Bronchial epithelial cell (primary cell): ENCODE measurements at regions not wholly inside any gene's neighbourhood (a gene's known extent, or its start where the extent isn't known, plus 50 kb on each side); places are given as distances from the start of the nearest gene placed in this dataset.
A peak's percentile ranks its signal among the peaks of the same experiment; 100 is the strongest.
"Not testable (repeated sequence)": the region's sequence is repeated elsewhere in the genome, so short reads cannot be mapped to it uniquely, and the experiment has no call there.

ENCODE experiments used
- DNase-seq: peaks from one replicate; pipeline ENCODE4 v3.0.0-alpha.2; 2010; ENCODE audit warnings: low read depth
- FAIRE-seq: peaks from 2 replicates; lab custom pipeline; 2011; peaks lifted over from hg19 to GRCh38; lab: Jason Lieb, UNC
- H3K27me3 ChIP-seq: 2 replicates; pipeline ENCODE4 v1.5.1; 2011; ENCODE audit warnings: low read length; ENCODE audit not compliant: control insufficient read depth, insufficient read depth
- H3K36me3 ChIP-seq: 2 replicates; pipeline ENCODE4 v1.5.1; 2011; ENCODE audit warnings: low read length; ENCODE audit not compliant: control insufficient read depth, insufficient read depth
- H3K4me3 ChIP-seq: 2 replicates; pipeline ENCODE4 v1.5.1; 2011; ENCODE audit warnings: mild to moderate bottlenecking, low read depth, low read length, control low read depth
- CTCF ChIP-seq: IDR thresholded peaks from 2 replicates; pipeline ENCODE4 v1.5.1; 2011; ENCODE audit warnings: mild to moderate bottlenecking, moderate library complexity, low read length, control low read depth, inconsistent platforms; ENCODE audit not compliant: insufficient read depth, severe bottlenecking

- no peaks in the 10 kb centered on the region for H3K27me3 ChIP-seq
- H3K36me3 ChIP-seq, result no peaks in the 10 kb centered on the region
- H3K4me3 ChIP-seq, result no peak overlapping the region
- FAIRE-seq, result no peak
- no peak for TF ChIP-seq CTCF
- no peak for DNase-seq
Observed at GRCh38 chr7:76126632-76127031, 75.1 kb upstream of the SRRM3 start.

- FAIRE-seq, result no peak
- no peaks in the 10 kb centered on the region for H3K27me3 ChIP-seq
- no peak for DNase-seq
- H3K4me3 ChIP-seq, result no peak overlapping the region
- no peak for TF ChIP-seq CTCF
- no peaks in the 10 kb centered on the region for H3K36me3 ChIP-seq
Observed at GRCh38 chr7:76129366-76129765, 72.3 kb upstream of the SRRM3 start.

GRCh38 chr7:76129836-76130235 is 71.9 kb upstream of the SRRM3 start:
- DNase-seq, result no peak
- FAIRE-seq, result no peak
- TF ChIP-seq CTCF, result no peak
- Histone ChIP-seq H3K4me3 (no peak overlapping the region), H3K27me3 (no peaks in the 10 kb centered on the region), H3K36me3 (no peaks in the 10 kb centered on the region)

- FAIRE-seq, H3K27me3 ChIP-seq, H3K4me3 ChIP-seq, H3K36me3 ChIP-seq: not testable (repeated sequence)
- TF ChIP-seq CTCF, result peak; percentile 54
- peak; percentile 61 for DNase-seq
Observed at GRCh38 chr7:76130661-76131060, 71.0 kb upstream of the SRRM3 start.

GRCh38 chr7:76131887-76132286 is 69.8 kb upstream of the SRRM3 start:
- H3K27me3 ChIP-seq, FAIRE-seq: not testable (repeated sequence)

GRCh38 chr7:76133164-76133775 is 68.4 kb upstream of the SRRM3 start:
- no peak for FAIRE-seq
- H3K36me3 ChIP-seq, result no peaks in the 10 kb centered on the region
- no peak for TF ChIP-seq CTCF
- no peak overlapping the region for H3K4me3 ChIP-seq
- no peak for DNase-seq
- no peaks in the 10 kb centered on the region for H3K27me3 ChIP-seq

More at GRCh38 chr7:76131887-76132286, 69.8 kb upstream of the SRRM3 start:
- H3K4me3 ChIP-seq, H3K36me3 ChIP-seq, DNase-seq: not testable (repeated sequence)
